ENCODE measurements at regions not wholly inside any gene's neighbourhood (a gene's known extent, or its start where the extent isn't known, plus 50 kb on each side); places are given as distances from the start of the nearest gene placed in this dataset.

- TF ChIP-seq CTCF (IDR thresholded peaks at IDR 0.05), result no peak
- TF ChIP-seq POLR2A (IDR thresholded peaks at IDR 0.05), result no peak
Measured at GRCh38 chr4:174401471-174402130, 117.9 kb downstream of the CEP44 start.

Data from heart left ventricle (tissue), 13 donors.